Lower leg skin (tissue), 4 donors: ENCODE measurements at regions not wholly inside any gene's neighbourhood (a gene's known extent, or its start where the extent isn't known, plus 50 kb on each side); places are given as distances from the start of the nearest gene placed in this dataset.

Experiments used
- DNase-seq, 2 donors: peaks; one replicate each; pipeline ENCODE4 v3.0.0-alpha.2; 2019; ENCODE audit warnings: low spot score in 2 of 2
- H3K4me3 ChIP-seq: fragments of 200-600 bp; sonication (generic); 2 replicates; pipeline ENCODE4 v1.5.1; 2017; ENCODE audit warnings: mild to moderate bottlenecking, low read depth; ENCODE audit not compliant: poor library complexity, severe bottlenecking
- CTCF ChIP-seq, 3 donors: fragments of 450-650 bp; IDR thresholded peaks; one replicate each; pipeline ENCODE4 v1.5.1; 2016; ENCODE audit warnings: antibody characterized with exemption in 3 of 3, mild to moderate bottlenecking in 3 of 3, moderate library complexity in 2 of 3
- POLR2A ChIP-seq, 2 donors: fragments of 450-650 bp; IDR thresholded peaks; one replicate each; pipeline ENCODE4 v1.6.1; 2016 to 2017; ENCODE audit warnings: antibody characterized with exemption in 2 of 2, mild to moderate bottlenecking in 1 of 2, moderate library complexity in 1 of 2
- WGBS, 2 donors: methylation state at CpG; one replicate each; pipeline ENCODE4 v1.1.5; 2018; 5-methylcytosine and 5-hydroxymethylcytosine counted together
- intact Hi-C: fragments of 100-400 bp; cut with DNase I; formaldehyde crosslinking; loops from one replicate; pipeline ENCODE4 v1.15.0; 2023; ENCODE audit warnings: low total_unique reads

- DNase-seq, result no peak
- no peak for TF ChIP-seq POLR2A (IDR thresholded peaks at IDR 0.05)
- no peak for TF ChIP-seq CTCF (IDR thresholded peaks at IDR 0.05)
- H3K4me3 ChIP-seq, result no peak overlapping the region
- intact Hi-C loops, result no loop called here
- WGBS, 2 donors, result 76 to 85% methylated on average over 1 of the region's 1 CpG
Measured at GRCh38 chr9:75691408-75691807, 199.1 kb upstream of the PCSK5 start.

- WGBS, 2 donors, result 38 to 70% methylated on average over 3 of the region's 3 CpGs
Measured at GRCh38 chr9:75692309-75692708, 198.2 kb upstream of the PCSK5 start.

GRCh38 chr9:75695921-75696320 lies 194.6 kb upstream of the PCSK5 start:
- H3K4me3 ChIP-seq, result no peak overlapping the region
- no peak for TF ChIP-seq POLR2A (IDR thresholded peaks at IDR 0.05)
- no peak for TF ChIP-seq CTCF (IDR thresholded peaks at IDR 0.05)
- intact Hi-C loops, result no loop called here
- WGBS, 2 donors, result 0 to 2% methylated on average over 1 of the region's 1 CpG
- DNase-seq, result no peak

More at GRCh38 chr9:75692309-75692708, 198.2 kb upstream of the PCSK5 start:
- no peak overlapping the region for H3K4me3 ChIP-seq
- intact Hi-C loops, result no loop called here
- no peak for DNase-seq
- TF ChIP-seq CTCF (IDR thresholded peaks at IDR 0.05) (no peak), POLR2A (IDR thresholded peaks at IDR 0.05) (no peak)

- no peak for DNase-seq
- TF ChIP-seq CTCF (IDR thresholded peaks at IDR 0.05) (no peak), POLR2A (IDR thresholded peaks at IDR 0.05) (no peak)
- intact Hi-C loops, result no loop called here
- no peak overlapping the region for H3K4me3 ChIP-seq
Measured at GRCh38 chr9:75699017-75699416, 191.5 kb upstream of the PCSK5 start.

- TF ChIP-seq CTCF (IDR thresholded peaks at IDR 0.05), result no peak
- no peak for TF ChIP-seq POLR2A (IDR thresholded peaks at IDR 0.05)
- H3K4me3 ChIP-seq, result no peak overlapping the region
- intact Hi-C loops, result no loop called here
- 83 to 91% methylated on average over 1 of the region's 1 CpG for WGBS, 2 donors
- DNase-seq, result no peak
Measured at GRCh38 chr9:75699625-75700251, 190.7 kb upstream of the PCSK5 start.

GRCh38 chr9:75700252-75700640 lies 190.2 kb upstream of the PCSK5 start:
- TF ChIP-seq POLR2A (IDR thresholded peaks at IDR 0.05) (no peak), CTCF (IDR thresholded peaks at IDR 0.05) (no peak)
- intact Hi-C loops, result no loop called here
- no peak overlapping the region for H3K4me3 ChIP-seq
- no peak for DNase-seq
- whole genome bisulfite sequencing, 2 donors, result 67 to 78% methylated on average over 1 of the region's 1 CpG
